H1 (cell line): ENCODE measurements at regions not wholly inside any gene's neighbourhood (a gene's known extent, or its start where the extent isn't known, plus 50 kb on each side); places are given as distances from the start of the nearest gene placed in this dataset.

Source experiments
- CEBPB ChIP-seq: IDR thresholded peaks from 2 replicates; pipeline ENCODE4 v1.6.1; 2012; ENCODE audit warnings: low read depth, low read length
- JUN ChIP-seq: IDR thresholded peaks from 2 replicates; pipeline ENCODE4 v1.6.1; 2011; ENCODE audit warnings: low read depth, mild to moderate bottlenecking, improper control_type of control experiment, low read length
- NRF1 ChIP-seq: IDR thresholded peaks from 2 replicates; pipeline ENCODE4 v1.6.1; 2011; ENCODE audit warnings: mild to moderate bottlenecking, low read depth, low read length, improper control_type of control experiment
- POLR2A ChIP-seq, 2 experiments: IDR thresholded peaks; 1 replicate in 1 of 2; 2 replicates in 1 of 2; pipeline ENCODE4 v1.6.1; 2011; ENCODE audit warnings: low read depth in 2 of 2, low read length in 2 of 2, mild to moderate bottlenecking in 2 of 2; ENCODE audit errors: control extremely low read depth in 1 of 2
- SP1 ChIP-seq: IDR thresholded peaks from 2 replicates; pipeline ENCODE4 v1.6.1; 2011; ENCODE audit warnings: low read depth, low read length
- TAF1 ChIP-seq: IDR thresholded peaks from 2 replicates; pipeline ENCODE4 v1.6.1; 2011; ENCODE audit warnings: mild to moderate bottlenecking, low read depth, low read length
- ZNF274 ChIP-seq: IDR thresholded peaks from 2 replicates; pipeline ENCODE4 v1.7.0; 2012; ENCODE audit warnings: low read length, borderline replicate concordance; ENCODE audit errors: extremely low read depth
- TF ChIP-seq, protein P1 (sequence below), 3 experiments: IDR thresholded peaks; 1 replicate in 2 of 3; 2 replicates in 1 of 3; pipeline versions ENCODE4 v1.5.1 to v1.6.1; 2011; ENCODE audit warnings: low read length in 3 of 3, mild to moderate bottlenecking in 3 of 3, inconsistent platforms in 2 of 3, low read depth in 1 of 3, moderate library complexity in 1 of 3; ENCODE audit not compliant: insufficient read depth in 1 of 3; ENCODE audit errors: control extremely low read depth in 1 of 3

DNA sequence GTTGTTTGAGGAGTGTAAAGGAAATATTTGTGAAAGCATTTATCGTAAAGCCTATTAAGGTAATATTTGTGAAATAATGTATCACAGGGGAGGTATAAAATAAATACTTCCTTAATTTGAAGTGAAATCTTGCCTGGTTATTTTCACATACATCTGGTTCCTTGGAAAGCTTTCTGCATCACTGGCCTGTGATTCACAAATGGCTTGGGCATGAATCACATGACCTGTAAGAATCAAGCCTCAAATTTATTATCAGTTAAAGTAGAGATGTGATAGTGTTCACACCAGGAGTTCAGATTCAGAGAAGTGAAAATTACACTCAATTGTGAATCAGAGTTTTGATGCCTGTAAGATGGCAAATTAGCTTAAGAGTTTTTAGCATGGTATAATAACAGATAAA, 1911.4 kb downstream of the STIM2 start:
- TF ChIP-seq, protein P1, sequence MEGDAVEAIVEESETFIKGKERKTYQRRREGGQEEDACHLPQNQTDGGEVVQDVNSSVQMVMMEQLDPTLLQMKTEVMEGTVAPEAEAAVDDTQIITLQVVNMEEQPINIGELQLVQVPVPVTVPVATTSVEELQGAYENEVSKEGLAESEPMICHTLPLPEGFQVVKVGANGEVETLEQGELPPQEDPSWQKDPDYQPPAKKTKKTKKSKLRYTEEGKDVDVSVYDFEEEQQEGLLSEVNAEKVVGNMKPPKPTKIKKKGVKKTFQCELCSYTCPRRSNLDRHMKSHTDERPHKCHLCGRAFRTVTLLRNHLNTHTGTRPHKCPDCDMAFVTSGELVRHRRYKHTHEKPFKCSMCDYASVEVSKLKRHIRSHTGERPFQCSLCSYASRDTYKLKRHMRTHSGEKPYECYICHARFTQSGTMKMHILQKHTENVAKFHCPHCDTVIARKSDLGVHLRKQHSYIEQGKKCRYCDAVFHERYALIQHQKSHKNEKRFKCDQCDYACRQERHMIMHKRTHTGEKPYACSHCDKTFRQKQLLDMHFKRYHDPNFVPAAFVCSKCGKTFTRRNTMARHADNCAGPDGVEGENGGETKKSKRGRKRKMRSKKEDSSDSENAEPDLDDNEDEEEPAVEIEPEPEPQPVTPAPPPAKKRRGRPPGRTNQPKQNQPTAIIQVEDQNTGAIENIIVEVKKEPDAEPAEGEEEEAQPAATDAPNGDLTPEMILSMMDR (IDR thresholded peaks at IDR 0.05; ENCODE audit: control extremely low read depth in 1 of 3, insufficient read depth in 1 of 3, low read depth in 1 of 3, low read length in 3 of 3), result no peak
- TF ChIP-seq SP1 (no peak), NRF1 (no peak), TAF1 (no peak), CEBPB (no peak), JUN (no peak), ZNF274 (no peak), POLR2A (IDR thresholded peaks at IDR 0.05; ENCODE audit: control extremely low read depth in 1 of 2, low read depth in 2 of 2, low read length in 2 of 2) (no peak)
